Panc1 (cell line): ENCODE measurements at regions not wholly inside any gene's neighbourhood (a gene's known extent, or its start where the extent isn't known, plus 50 kb on each side); places are given as distances from the start of the nearest gene placed in this dataset.

Source experiments
- CTCF ChIP-seq: fragments of 450-650 bp; IDR thresholded peaks from 2 replicates; pipeline ENCODE4 v1.5.1; 2017; ENCODE audit warnings: mild to moderate bottlenecking
- POLR2AphosphoS5 ChIP-seq: IDR thresholded peaks from 2 replicates; pipeline ENCODE4 v1.6.1; 2012; ENCODE audit warnings: mild to moderate bottlenecking, low read depth, low read length, moderate library complexity
- SIN3A ChIP-seq: IDR thresholded peaks from 2 replicates; pipeline ENCODE4 v1.6.1; 2012; ENCODE audit warnings: low read depth, mild to moderate bottlenecking, low read length, moderate library complexity, borderline replicate concordance; ENCODE audit not compliant: insufficient read depth

- TF ChIP-seq CTCF (no peak), POLR2AphosphoS5 (no peak), SIN3A (no peak)
Measured at GRCh38 chr6:86285876-86286275, 643.2 kb upstream of the SYNCRIP start.
